Activated naive CD4-positive, alpha-beta T cell treated with anti-CD3 and anti-CD28 coated beads, Interleukin-2, amount 50 U/mL, for 24 hours (primary cell): ENCODE measurements at regions not wholly inside any gene's neighbourhood (a gene's known extent, or its start where the extent isn't known, plus 50 kb on each side); places are given as distances from the start of the nearest gene placed in this dataset.

Source experiments
- H3K27ac Mint-ChIP-seq: one replicate; pipeline ENCODE4 v1.8.0; 2021; ENCODE audit warnings: mild to moderate bottlenecking, mixed read lengths
- H3K27me3 Mint-ChIP-seq: one replicate; pipeline ENCODE4 v1.8.0; 2021; ENCODE audit warnings: mixed read lengths
- H3K36me3 Mint-ChIP-seq: one replicate; pipeline ENCODE4 v1.8.0; 2021; ENCODE audit warnings: mixed read lengths
- H3K4me1 Mint-ChIP-seq: one replicate; pipeline ENCODE4 v1.8.0; 2021; ENCODE audit warnings: mixed read lengths
- H3K4me3 Mint-ChIP-seq: one replicate; pipeline ENCODE4 v1.8.0; 2021; ENCODE audit warnings: mild to moderate bottlenecking, mixed read lengths
- H3K9me3 Mint-ChIP-seq: one replicate; pipeline ENCODE4 v1.8.0; 2021; ENCODE audit warnings: mixed read lengths

DNA sequence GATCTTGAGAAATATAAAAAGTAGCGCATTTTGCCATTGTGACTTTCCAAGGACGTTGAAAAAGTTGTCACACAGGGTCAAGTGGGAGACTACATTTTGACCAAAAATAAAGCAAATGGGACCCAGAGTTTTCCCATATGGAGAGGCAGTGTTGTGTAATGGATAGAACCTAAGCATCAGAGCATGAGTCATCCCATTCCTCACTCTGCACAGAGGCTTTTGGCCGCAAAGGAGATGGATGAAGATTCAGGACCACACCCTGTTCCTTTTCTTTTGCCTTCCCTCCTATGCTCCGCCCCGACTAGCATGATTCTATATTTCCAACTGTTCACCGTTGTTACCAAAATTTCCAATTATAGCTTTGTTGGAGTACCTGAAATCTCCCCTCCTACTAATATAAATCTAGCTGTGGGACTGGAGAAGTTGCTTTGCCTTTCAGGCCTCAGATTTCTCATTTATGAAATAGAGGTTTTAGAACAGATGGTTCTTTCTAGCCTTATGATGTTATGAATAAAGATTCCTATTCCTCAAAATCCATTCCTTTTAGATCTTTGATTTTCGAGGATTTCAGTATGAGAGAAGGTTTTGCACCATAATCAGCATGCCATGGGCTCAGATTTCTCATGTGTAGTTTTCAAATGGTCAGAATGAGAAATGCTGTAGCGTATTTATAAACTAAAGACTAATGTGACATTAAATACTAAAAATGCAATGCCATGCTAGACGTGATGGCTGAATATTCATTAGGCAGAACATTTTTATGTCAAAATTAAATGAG lies 921.9 kb upstream of the TENM4 start:
- H3K4me1 Mint-ChIP-seq, result no peaks in the 10 kb centered on the region

DNA sequence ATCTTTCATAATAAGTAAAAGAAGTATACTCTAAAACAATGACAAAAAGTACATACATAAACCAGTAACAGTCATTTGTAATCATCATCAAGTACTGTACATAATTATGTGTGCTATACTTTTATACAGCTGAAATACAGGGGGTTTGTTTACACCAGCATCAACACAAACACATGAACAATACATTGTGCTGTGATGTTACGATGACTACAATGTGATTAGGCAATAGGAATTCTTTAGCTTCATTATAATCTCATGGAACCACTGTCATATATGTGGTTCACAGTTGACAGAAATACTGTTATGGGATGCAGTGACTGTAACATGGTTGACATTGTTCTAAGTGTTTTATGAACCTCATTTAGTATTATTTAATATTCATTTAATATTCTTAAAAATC lies 914.4 kb upstream of the TENM4 start:
- H3K9me3 Mint-ChIP-seq, result peaks cover 5% of the 10 kb centered on the region
- no peaks in the 10 kb centered on the region for H3K4me1 Mint-ChIP-seq
- no peaks in the 10 kb centered on the region for H3K27me3 Mint-ChIP-seq
- H3K36me3 Mint-ChIP-seq, result no peaks in the 10 kb centered on the region
- no peak overlapping the region for H3K27ac Mint-ChIP-seq
- no peak overlapping the region for H3K4me3 Mint-ChIP-seq

More for the DNA sequence above, 921.9 kb upstream of the TENM4 start:
- no peak overlapping the region for H3K27ac Mint-ChIP-seq
- no peaks in the 10 kb centered on the region for H3K27me3 Mint-ChIP-seq
- no peaks in the 10 kb centered on the region for H3K36me3 Mint-ChIP-seq
- H3K9me3 Mint-ChIP-seq, result peaks cover 7% of the 10 kb centered on the region
- H3K4me3 Mint-ChIP-seq, result no peak overlapping the region

DNA sequence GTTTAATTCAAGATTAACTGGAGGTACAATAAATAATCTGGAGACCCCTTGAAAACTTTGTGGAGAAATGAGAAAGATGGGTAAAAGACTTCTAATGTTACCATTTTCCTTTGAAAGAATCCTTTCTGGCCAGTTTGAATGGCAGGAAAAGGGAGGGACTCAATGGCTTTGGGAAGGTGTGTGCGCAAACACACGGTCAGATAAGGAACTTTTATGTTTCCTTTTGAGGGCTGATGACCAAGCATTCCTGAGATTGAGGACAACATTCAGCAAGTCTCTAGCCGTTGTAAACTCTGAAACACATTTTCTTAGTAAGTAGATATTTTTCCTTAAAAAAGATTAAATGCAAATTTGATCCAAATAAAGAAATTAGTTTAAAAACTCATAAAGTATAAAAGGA lies 909.7 kb upstream of the TENM4 start:
- H3K9me3 Mint-ChIP-seq, result no peaks in the 10 kb centered on the region
- no peaks in the 10 kb centered on the region for H3K27me3 Mint-ChIP-seq
- no peak overlapping the region for H3K4me3 Mint-ChIP-seq
- H3K4me1 Mint-ChIP-seq, result no peaks in the 10 kb centered on the region
- no peak overlapping the region for H3K27ac Mint-ChIP-seq
- no peaks in the 10 kb centered on the region for H3K36me3 Mint-ChIP-seq

DNA sequence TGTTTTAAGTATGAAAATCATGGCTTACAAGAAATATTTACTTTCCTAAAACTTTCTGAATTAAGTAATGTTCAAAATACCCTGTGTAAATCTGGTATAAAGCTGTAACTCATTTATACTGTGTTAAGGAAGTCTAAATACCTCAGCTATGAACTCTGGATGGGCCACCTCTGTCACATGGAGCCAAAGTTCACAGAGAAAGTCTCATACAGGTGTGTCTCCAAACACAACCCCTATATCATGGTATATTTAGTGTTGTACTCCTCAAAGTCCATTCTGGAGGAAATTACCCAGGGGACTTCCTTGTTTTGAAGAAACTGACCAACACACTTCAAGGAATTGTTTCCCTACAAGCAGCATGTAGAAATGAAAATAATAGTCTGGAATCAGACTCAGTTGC lies 909.2 kb upstream of the TENM4 start:
- Mint-ChIP-seq H3K4me1 (no peaks in the 10 kb centered on the region), H3K4me3 (no peak overlapping the region), H3K9me3 (no peaks in the 10 kb centered on the region), H3K27me3 (no peaks in the 10 kb centered on the region), H3K27ac (no peak overlapping the region), H3K36me3 (no peaks in the 10 kb centered on the region)

DNA sequence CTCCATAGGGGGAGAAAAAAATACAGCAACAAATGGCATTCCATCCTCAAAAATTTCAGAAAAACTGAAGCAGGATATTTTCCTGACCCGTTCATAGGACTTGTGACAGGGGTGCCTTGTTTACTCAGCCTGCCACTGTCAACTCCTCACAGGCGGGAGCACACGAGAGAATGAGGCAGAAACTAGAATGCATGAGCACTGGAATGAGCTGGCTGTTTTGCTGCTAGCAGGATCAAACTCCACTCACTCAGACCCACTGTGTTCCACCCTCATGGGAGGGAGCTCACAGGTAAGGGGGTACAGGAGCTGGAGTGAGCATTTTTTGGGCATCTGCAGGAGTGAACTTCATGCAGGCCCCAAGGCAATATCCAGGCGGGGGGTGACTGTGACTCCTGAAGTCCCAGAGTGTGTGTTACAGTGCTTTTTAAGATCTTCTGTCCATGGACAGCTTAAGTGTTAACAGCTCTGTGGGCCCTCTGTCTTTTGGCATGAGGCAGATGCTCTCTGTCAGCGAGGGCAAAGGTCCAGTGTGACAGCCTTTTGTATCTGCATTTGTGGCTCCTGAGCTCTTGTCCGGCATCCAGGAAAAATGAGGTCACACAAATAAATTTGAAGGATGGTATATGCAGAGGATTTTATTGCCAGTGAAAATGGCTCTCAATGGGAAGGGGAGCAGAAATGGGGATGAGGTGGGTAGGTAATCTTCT lies 905.7 kb upstream of the TENM4 start:
- Mint-ChIP-seq H3K27me3 (no peaks in the 10 kb centered on the region), H3K9me3 (no peaks in the 10 kb centered on the region), H3K27ac (no peak overlapping the region), H3K4me3 (no peak overlapping the region), H3K4me1 (no peaks in the 10 kb centered on the region), H3K36me3 (no peaks in the 10 kb centered on the region)

DNA sequence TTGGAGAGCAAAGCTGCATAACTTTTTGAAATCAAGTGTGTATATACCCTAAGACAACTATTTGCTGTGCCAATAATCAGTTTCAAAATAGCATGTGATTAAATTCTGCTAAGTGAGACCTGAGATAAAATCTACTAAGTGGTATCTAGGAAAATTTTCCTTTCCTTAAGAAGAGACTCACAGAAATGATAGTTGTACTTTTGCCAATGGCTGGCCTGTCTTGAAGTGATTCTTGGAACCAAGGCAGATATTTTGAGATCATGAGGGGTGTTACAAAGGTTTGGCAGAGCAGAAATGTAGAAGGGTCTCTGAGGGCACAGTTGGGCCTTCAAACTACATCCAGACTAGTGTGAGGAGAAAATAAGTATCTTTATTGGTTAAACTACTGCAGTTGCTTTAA lies 902.6 kb upstream of the TENM4 start:
- Mint-ChIP-seq H3K36me3 (no peaks in the 10 kb centered on the region), H3K27me3 (no peaks in the 10 kb centered on the region), H3K4me1 (no peaks in the 10 kb centered on the region), H3K9me3 (no peaks in the 10 kb centered on the region), H3K4me3 (no peak overlapping the region), H3K27ac (no peak overlapping the region)

DNA sequence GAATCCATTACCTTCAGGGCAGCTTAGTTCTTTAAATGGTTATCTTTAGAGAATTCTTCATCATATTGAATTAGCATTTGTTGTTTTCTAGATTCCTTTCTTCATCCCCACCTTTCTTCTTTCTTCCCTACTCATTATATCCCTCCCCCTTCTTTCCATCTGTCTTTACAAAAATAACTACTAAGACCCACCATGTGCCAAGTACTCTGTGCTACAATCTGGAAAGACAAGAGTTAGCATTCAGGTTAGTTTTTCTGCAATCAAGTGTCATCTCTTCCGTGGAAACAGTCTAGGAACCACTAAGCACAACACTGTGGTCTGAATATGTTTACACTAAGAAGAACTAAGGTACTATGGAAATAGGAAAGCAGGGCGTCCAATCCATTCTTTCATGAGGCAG lies 897.4 kb upstream of the TENM4 start:
- no peaks in the 10 kb centered on the region for H3K36me3 Mint-ChIP-seq
- no peak overlapping the region for H3K4me3 Mint-ChIP-seq
- H3K27ac Mint-ChIP-seq, result no peak overlapping the region
- H3K9me3 Mint-ChIP-seq, result no peaks in the 10 kb centered on the region
- H3K4me1 Mint-ChIP-seq, result no peaks in the 10 kb centered on the region
- H3K27me3 Mint-ChIP-seq, result no peaks in the 10 kb centered on the region

DNA sequence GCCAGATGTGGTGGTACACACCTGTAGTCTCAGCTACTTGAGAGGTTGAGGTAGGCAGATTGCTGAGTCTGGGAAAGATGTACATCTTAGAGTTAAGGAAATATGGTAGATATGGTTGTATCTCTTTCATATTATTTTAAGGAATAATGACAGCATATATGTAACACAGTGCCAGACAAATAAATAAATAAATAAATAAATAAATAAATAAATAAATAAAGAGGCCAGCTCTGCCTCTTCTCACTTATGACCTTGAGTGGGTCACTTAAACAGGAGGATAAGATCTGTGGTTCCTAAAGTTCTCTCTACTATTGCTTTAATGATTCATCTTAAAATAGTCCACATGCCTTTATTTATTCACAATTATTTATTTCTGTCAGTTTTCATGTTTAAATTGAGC lies 890.9 kb upstream of the TENM4 start:
- Mint-ChIP-seq H3K4me1 (no peaks in the 10 kb centered on the region), H3K27ac (no peak overlapping the region), H3K36me3 (no peaks in the 10 kb centered on the region), H3K4me3 (no peak overlapping the region), H3K27me3 (no peaks in the 10 kb centered on the region), H3K9me3 (peaks cover 8% of the 10 kb centered on the region)

DNA sequence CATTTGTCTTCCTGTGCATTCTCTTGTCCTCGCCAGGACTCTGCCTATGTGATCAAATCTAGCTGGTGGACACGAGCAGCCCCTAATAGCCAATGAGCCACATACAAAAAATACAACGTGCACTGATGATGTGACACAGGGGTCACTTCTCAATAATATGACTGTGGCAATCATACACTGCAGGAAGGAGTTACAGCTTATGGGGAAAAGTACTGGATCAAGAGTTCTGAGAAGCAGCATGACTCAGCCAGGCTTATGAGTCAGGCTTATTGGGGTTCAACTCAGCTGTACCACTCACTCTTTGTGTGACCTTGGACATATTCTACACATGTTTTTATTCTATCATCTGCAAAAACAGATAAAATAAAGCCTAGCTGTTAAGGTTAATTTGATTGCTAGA lies 889.4 kb upstream of the TENM4 start:
- Mint-ChIP-seq H3K36me3 (no peaks in the 10 kb centered on the region), H3K4me3 (no peak overlapping the region), H3K9me3 (peaks cover 8% of the 10 kb centered on the region), H3K27ac (no peak overlapping the region), H3K4me1 (no peaks in the 10 kb centered on the region), H3K27me3 (no peaks in the 10 kb centered on the region)

DNA sequence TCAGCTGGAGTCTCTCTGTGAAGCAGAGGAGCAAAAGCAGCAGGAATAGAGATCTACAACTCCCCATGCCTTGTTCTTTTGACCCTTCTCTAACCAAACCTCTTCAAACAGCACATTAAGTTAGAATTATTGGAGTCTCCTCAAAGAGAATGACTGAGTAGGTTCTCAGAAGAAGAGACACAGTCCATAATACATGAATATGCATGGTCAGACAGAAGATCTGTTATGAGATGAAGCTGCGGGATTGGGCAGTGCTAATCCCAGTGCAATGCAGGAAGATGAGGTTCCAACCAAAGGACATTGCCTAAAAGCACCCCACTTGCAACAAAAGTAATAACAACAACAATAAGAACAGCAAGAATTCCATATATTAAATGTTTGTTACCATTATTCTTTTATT lies 887.9 kb upstream of the TENM4 start:
- Mint-ChIP-seq H3K4me3 (no peak overlapping the region), H3K27me3 (no peaks in the 10 kb centered on the region), H3K9me3 (peaks cover 8% of the 10 kb centered on the region), H3K4me1 (no peaks in the 10 kb centered on the region), H3K27ac (no peak overlapping the region), H3K36me3 (no peaks in the 10 kb centered on the region)

DNA sequence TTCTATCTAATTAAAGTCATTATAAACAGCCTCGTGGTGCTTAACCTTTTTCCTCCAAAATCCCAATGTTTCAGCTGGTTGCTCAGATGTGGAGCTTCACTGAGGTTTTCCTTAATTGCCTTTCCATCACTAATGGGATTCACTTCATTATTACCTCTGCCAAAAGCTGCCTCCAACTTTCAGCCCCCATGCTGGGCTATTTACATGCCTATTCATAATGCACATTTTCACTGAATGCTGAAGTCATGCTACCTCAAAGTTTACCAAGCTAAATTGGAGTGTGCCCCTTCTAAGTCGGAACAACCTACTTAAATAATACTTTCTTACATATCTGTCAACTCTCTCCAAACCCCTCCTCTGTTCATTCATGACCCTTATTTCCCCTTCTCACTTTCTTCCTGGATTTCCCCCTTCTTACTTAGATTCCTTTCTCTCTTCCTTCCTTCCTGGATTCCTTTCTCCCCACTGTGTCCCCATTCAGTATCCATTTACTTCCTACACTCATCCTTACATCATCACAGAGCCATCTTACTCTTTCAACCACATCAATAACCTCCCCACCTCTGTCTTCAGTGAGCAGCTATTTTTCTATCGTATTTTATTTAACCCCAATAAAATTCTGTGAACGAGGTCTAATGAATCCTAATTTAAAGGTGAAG lies 887.3 kb upstream of the TENM4 start:
- Mint-ChIP-seq H3K27me3 (no peaks in the 10 kb centered on the region), H3K36me3 (no peaks in the 10 kb centered on the region), H3K27ac (no peak overlapping the region), H3K4me3 (no peak overlapping the region), H3K4me1 (no peaks in the 10 kb centered on the region), H3K9me3 (peaks cover 8% of the 10 kb centered on the region)

DNA sequence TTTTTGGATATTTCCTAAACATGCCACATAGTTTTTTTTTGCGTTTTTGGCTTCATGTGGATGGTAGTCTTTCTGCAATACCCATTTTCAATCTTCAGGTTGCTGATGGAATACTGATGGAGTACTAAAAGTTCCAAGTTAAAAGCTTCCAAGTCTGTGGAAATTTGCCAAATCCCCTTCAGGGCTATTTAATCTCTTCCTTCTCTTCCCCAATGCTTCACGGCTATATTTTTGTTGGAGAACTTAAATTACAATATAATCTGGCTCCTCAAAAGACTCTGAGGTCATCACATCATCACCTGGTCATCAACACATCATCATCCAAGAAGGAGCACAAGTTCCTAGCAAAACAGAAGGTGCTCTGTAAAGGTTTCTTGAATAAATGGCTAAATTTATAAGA lies 881.0 kb upstream of the TENM4 start:
- Mint-ChIP-seq H3K4me1 (no peaks in the 10 kb centered on the region), H3K36me3 (no peaks in the 10 kb centered on the region), H3K9me3 (peaks cover 5% of the 10 kb centered on the region), H3K4me3 (no peak overlapping the region), H3K27me3 (no peaks in the 10 kb centered on the region), H3K27ac (no peak overlapping the region)

DNA sequence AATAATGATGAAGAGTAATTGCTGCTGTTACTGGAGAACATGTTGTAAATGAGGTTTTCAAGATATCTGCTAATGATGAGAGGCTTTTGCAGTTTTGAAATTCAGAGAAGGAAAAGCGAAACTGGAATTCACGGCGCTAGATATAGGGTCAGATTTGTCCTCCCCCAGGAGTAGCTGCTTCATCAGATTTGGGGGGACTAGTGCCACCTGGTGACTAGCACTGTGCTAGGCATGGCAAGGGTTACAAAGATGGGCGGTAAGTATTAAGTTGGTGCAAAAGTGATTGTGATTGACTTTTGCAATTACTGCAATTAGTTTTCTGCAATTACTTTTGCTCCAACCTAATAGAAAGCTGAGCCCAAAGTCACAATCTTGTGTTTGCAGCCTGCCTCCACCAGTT lies 879.9 kb upstream of the TENM4 start:
- Mint-ChIP-seq H3K27me3 (no peaks in the 10 kb centered on the region), H3K9me3 (peaks cover 5% of the 10 kb centered on the region), H3K27ac (no peak overlapping the region), H3K4me1 (no peaks in the 10 kb centered on the region), H3K36me3 (no peaks in the 10 kb centered on the region), H3K4me3 (no peak overlapping the region)

DNA sequence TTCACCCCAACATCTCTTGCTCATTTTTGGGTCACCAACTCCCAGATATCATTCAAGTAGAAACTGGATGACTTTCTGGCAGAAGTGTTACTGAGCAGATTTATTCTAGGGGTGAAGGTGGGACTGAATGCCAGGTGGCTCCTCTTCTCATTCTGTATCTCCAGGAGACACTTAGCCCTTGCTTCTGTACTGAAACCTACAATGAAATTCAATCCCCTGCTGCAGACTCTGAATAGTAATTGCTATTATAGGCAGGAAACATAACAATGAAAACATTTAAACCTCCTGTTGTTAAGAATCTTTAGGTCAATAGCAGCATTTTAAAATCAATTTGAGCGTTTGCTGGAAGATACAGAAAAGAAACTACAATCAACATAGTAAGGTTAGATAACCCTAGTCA lies 879.4 kb upstream of the TENM4 start:
- H3K4me1 Mint-ChIP-seq, result no peaks in the 10 kb centered on the region
- H3K9me3 Mint-ChIP-seq, result peaks cover 5% of the 10 kb centered on the region
- no peaks in the 10 kb centered on the region for H3K27me3 Mint-ChIP-seq
- H3K27ac Mint-ChIP-seq, result no peak overlapping the region
- H3K36me3 Mint-ChIP-seq, result no peaks in the 10 kb centered on the region
- H3K4me3 Mint-ChIP-seq, result no peak overlapping the region

DNA sequence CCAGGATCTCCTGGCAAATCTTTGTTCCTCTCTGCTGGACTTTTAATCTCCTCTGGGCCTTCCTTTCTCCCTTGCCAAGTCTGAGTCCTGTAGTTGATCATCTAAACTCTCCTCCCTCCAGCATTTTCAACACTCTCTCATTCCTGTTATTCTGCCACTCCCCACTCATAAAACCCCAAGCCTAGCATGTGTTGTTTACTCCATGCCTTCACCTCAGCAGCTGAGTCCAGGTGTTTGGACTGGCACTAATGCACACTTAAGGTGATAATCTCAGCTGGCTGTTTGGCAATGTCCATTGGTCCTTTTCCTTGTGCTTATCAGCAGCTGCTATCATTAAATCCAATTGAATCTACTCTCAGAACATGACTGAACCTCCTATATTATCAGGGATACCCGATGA lies 876.8 kb upstream of the TENM4 start:
- no peak overlapping the region for H3K27ac Mint-ChIP-seq
- H3K36me3 Mint-ChIP-seq, result no peaks in the 10 kb centered on the region
- no peak overlapping the region for H3K4me3 Mint-ChIP-seq
- H3K4me1 Mint-ChIP-seq, result no peaks in the 10 kb centered on the region
- H3K27me3 Mint-ChIP-seq, result no peaks in the 10 kb centered on the region
- peaks cover 5% of the 10 kb centered on the region for H3K9me3 Mint-ChIP-seq

DNA sequence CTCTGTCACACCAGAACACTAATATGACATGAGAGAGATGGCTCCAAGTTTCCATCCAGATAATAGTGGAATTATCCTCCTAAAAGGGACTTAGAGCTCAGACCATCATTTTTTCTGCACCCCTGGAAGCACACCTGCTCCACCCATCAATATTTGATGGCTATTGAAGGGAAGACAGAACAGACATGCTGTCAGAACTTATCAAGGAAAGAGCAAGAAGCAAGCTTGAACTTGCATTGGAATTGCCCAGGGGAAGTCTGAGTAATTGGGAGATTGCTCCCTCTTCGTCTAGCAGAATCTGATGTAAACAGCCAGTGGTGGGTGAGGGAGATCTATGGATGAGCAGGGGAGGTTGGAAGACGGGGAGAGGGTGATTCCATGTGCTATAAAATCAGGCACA lies 874.4 kb upstream of the TENM4 start:
- Mint-ChIP-seq H3K27ac (no peak overlapping the region), H3K36me3 (no peaks in the 10 kb centered on the region), H3K4me1 (no peaks in the 10 kb centered on the region), H3K27me3 (no peaks in the 10 kb centered on the region), H3K4me3 (no peak overlapping the region), H3K9me3 (peaks cover 5% of the 10 kb centered on the region)
